ENCODE measurements at regions not wholly inside any gene's neighbourhood (a gene's known extent, or its start where the extent isn't known, plus 50 kb on each side); places are given as distances from the start of the nearest gene placed in this dataset.

- TF ChIP-seq, protein P1, sequence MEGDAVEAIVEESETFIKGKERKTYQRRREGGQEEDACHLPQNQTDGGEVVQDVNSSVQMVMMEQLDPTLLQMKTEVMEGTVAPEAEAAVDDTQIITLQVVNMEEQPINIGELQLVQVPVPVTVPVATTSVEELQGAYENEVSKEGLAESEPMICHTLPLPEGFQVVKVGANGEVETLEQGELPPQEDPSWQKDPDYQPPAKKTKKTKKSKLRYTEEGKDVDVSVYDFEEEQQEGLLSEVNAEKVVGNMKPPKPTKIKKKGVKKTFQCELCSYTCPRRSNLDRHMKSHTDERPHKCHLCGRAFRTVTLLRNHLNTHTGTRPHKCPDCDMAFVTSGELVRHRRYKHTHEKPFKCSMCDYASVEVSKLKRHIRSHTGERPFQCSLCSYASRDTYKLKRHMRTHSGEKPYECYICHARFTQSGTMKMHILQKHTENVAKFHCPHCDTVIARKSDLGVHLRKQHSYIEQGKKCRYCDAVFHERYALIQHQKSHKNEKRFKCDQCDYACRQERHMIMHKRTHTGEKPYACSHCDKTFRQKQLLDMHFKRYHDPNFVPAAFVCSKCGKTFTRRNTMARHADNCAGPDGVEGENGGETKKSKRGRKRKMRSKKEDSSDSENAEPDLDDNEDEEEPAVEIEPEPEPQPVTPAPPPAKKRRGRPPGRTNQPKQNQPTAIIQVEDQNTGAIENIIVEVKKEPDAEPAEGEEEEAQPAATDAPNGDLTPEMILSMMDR (IDR thresholded peaks at IDR 0.05; ENCODE audit: low read length), result no peak
- TF ChIP-seq EZH2 (IDR thresholded peaks at IDR 0.05; ENCODE audit: borderline replicate concordance, low read length), result no peak
Observed at GRCh38 chr7:136134503-136134902, 157.3 kb upstream of the MTPN start.

Measured in OCI-LY1 (cell line).